Activated naive CD8-positive, alpha-beta T cell treated with anti-CD3 and anti-CD28 coated beads, Interleukin-2, amount 10 ng/mL, durations not matched to agents 7 days and 5 days (primary cell): ENCODE measurements at regions not wholly inside any gene's neighbourhood (a gene's known extent, or its start where the extent isn't known, plus 50 kb on each side); places are given as distances from the start of the nearest gene placed in this dataset.
A peak's percentile ranks its signal among the peaks of the same experiment; 100 is the strongest.

Experiments used
- ATAC-seq: fragments of 150-1000 bp; cut with Tn5 transposase; one replicate; pipeline ENCODE4 v1.10.0; 2021; ENCODE audit warnings: low read depth, moderate library complexity
- POLR2A ChIA-PET: fragments of 350-600 bp; sonication (Branson Sonifier 250); formaldehyde crosslinking; loops from one replicate; lab custom pipeline; 2021; ENCODE audit warnings: antibody characterized with exemption; lab: Charles Lee
- DNase-seq: peaks from one replicate; pipeline ENCODE4 v3.0.0; 2021
- H3K27ac Mint-ChIP-seq: one replicate; pipeline ENCODE4 v1.8.0; 2022; ENCODE audit warnings: mild to moderate bottlenecking, mixed read lengths
- H3K27me3 Mint-ChIP-seq: one replicate; pipeline ENCODE4 v1.8.0; 2022; ENCODE audit warnings: mild to moderate bottlenecking, moderate library complexity, mixed read lengths
- H3K36me3 Mint-ChIP-seq: one replicate; pipeline ENCODE4 v1.8.0; 2021; ENCODE audit warnings: mild to moderate bottlenecking, mixed read lengths
- H3K4me1 Mint-ChIP-seq: one replicate; pipeline ENCODE4 v1.8.0; 2021; ENCODE audit warnings: mixed read lengths
- H3K4me3 Mint-ChIP-seq: one replicate; pipeline ENCODE4 v1.8.0; 2022; ENCODE audit warnings: mild to moderate bottlenecking, moderate library complexity, mixed read lengths
- H3K9me3 Mint-ChIP-seq: one replicate; pipeline ENCODE4 v1.8.0; 2021; ENCODE audit warnings: mixed read lengths

- peaks cover 10% of the 10 kb centered on the region for H3K36me3 Mint-ChIP-seq
These were observed 121.7 kb downstream of the MIAT start for GRCh38 chr22:26779108-26779507.

GRCh38 chr22:26779929-26780328 is 122.5 kb downstream of the MIAT start:
- Mint-ChIP-seq H3K4me3 (no peak overlapping the region), H3K36me3 (peaks cover 10% of the 10 kb centered on the region), H3K27ac (no peak overlapping the region), H3K27me3 (no peaks in the 10 kb centered on the region), H3K4me1 (peaks cover under 1% of the 10 kb centered on the region), H3K9me3 (peaks cover 3% of the 10 kb centered on the region)
- ATAC-seq (no peak), DNase-seq (no peak)
- POLR2A ChIA-PET: no interaction called here

More at GRCh38 chr22:26779108-26779507, 121.7 kb downstream of the MIAT start:
- Mint-ChIP-seq H3K9me3 (peaks cover 3% of the 10 kb centered on the region), H3K27me3 (no peaks in the 10 kb centered on the region), H3K4me1 (no peaks in the 10 kb centered on the region), H3K4me3 (no peak overlapping the region), H3K27ac (no peak overlapping the region)
- DNase-seq (no peak), ATAC-seq (no peak)
- POLR2A ChIA-PET: no interaction called here

GRCh38 chr22:26780521-26780920 is 123.1 kb downstream of the MIAT start:
- Mint-ChIP-seq H3K4me1 (peaks cover 6% of the 10 kb centered on the region), H3K9me3 (peaks cover 3% of the 10 kb centered on the region), H3K4me3 (no peak overlapping the region), H3K27ac (no peak overlapping the region), H3K36me3 (peaks cover 10% of the 10 kb centered on the region), H3K27me3 (no peaks in the 10 kb centered on the region)
- POLR2A ChIA-PET: no interaction called here
- DNase-seq (no peak), ATAC-seq (no peak)

- H3K27ac Mint-ChIP-seq: no peak overlapping the region
- H3K27me3 Mint-ChIP-seq: no peaks in the 10 kb centered on the region
- POLR2A ChIA-PET: no interaction called here
These were observed 123.7 kb downstream of the MIAT start for GRCh38 chr22:26781062-26781461.

GRCh38 chr22:26781596-26781995 is 124.2 kb downstream of the MIAT start:
- H3K4me3 Mint-ChIP-seq: no peak overlapping the region
- peaks cover 17% of the 10 kb centered on the region for H3K4me1 Mint-ChIP-seq
- no peaks in the 10 kb centered on the region for H3K27me3 Mint-ChIP-seq
- ATAC-seq (no peak), DNase-seq (no peak)
- H3K36me3 Mint-ChIP-seq: peaks cover 10% of the 10 kb centered on the region
- H3K9me3 Mint-ChIP-seq: peaks cover 3% of the 10 kb centered on the region
- no peak overlapping the region for H3K27ac Mint-ChIP-seq
- POLR2A ChIA-PET: no interaction called here

More at GRCh38 chr22:26781062-26781461, 123.7 kb downstream of the MIAT start:
- Mint-ChIP-seq H3K9me3 (peaks cover 3% of the 10 kb centered on the region), H3K4me1 (peaks cover 11% of the 10 kb centered on the region), H3K36me3 (peaks cover 10% of the 10 kb centered on the region), H3K4me3 (no peak overlapping the region)
- DNase-seq: no peak
- ATAC-seq: no peak

GRCh38 chr22:26783885-26784284 is 126.5 kb downstream of the MIAT start:
- peaks cover 10% of the 10 kb centered on the region for H3K36me3 Mint-ChIP-seq
- H3K9me3 Mint-ChIP-seq: peaks cover 3% of the 10 kb centered on the region
- H3K27ac Mint-ChIP-seq: no peak overlapping the region
- no peak overlapping the region for H3K4me3 Mint-ChIP-seq
- H3K4me1 Mint-ChIP-seq: peaks cover 22% of the 10 kb centered on the region
- POLR2A ChIA-PET: no interaction called here
- no peak for ATAC-seq
- no peaks in the 10 kb centered on the region for H3K27me3 Mint-ChIP-seq
- no peak for DNase-seq

- H3K4me3 Mint-ChIP-seq: no peak overlapping the region
- peaks cover 5% of the 10 kb centered on the region for H3K36me3 Mint-ChIP-seq
- ATAC-seq (no peak), DNase-seq (no peak)
- peaks cover 22% of the 10 kb centered on the region for H3K4me1 Mint-ChIP-seq
- H3K27me3 Mint-ChIP-seq: no peaks in the 10 kb centered on the region
- no peak overlapping the region for H3K27ac Mint-ChIP-seq
- POLR2A ChIA-PET: no interaction called here
- H3K9me3 Mint-ChIP-seq: peaks cover under 1% of the 10 kb centered on the region
These were observed 127.4 kb downstream of the MIAT start for GRCh38 chr22:26784772-26785171.

- Mint-ChIP-seq H3K27ac (no peak overlapping the region), H3K27me3 (no peaks in the 10 kb centered on the region), H3K4me1 (peaks cover 31% of the 10 kb centered on the region), H3K9me3 (no peaks in the 10 kb centered on the region), H3K36me3 (peaks cover 2% of the 10 kb centered on the region), H3K4me3 (peak overlapping the region; percentile 10)
- DNase-seq (no peak), ATAC-seq (peak; percentile 36)
- POLR2A ChIA-PET: no interaction called here
These were observed 128.5 kb downstream of the MIAT start for GRCh38 chr22:26785932-26786331.

- ATAC-seq: no peak
- no peak overlapping the region for H3K27ac Mint-ChIP-seq
- no peaks in the 10 kb centered on the region for H3K27me3 Mint-ChIP-seq
- no peaks in the 10 kb centered on the region for H3K36me3 Mint-ChIP-seq
- no peak for DNase-seq
- no peaks in the 10 kb centered on the region for H3K9me3 Mint-ChIP-seq
- POLR2A ChIA-PET: no interaction called here
- H3K4me1 Mint-ChIP-seq: peaks cover 31% of the 10 kb centered on the region
- H3K4me3 Mint-ChIP-seq: peak overlapping the region; percentile 10
These were observed 129.0 kb downstream of the MIAT start for GRCh38 chr22:26786398-26786797.

- peaks cover 31% of the 10 kb centered on the region for H3K4me1 Mint-ChIP-seq
These were observed 132.6 kb downstream of the MIAT start for GRCh38 chr22:26789951-26790350.

GRCh38 chr22:26792522-26792921 is 135.1 kb downstream of the MIAT start:
- Mint-ChIP-seq H3K27me3 (no peaks in the 10 kb centered on the region), H3K36me3 (no peaks in the 10 kb centered on the region), H3K4me1 (peaks cover 9% of the 10 kb centered on the region), H3K4me3 (no peak overlapping the region), H3K9me3 (no peaks in the 10 kb centered on the region), H3K27ac (no peak overlapping the region)
- no peak for ATAC-seq
- POLR2A ChIA-PET: interaction anchor here (0.6 kb wide), 1 partner anchor 41 kb away, joined by 4 read pairs; no protein-coding TSS in a partner anchor
- DNase-seq: no peak

More at GRCh38 chr22:26789951-26790350, 132.6 kb downstream of the MIAT start:
- H3K27me3 Mint-ChIP-seq: no peaks in the 10 kb centered on the region
- H3K27ac Mint-ChIP-seq: no peak overlapping the region
- DNase-seq: no peak
- ATAC-seq: no peak
- H3K36me3 Mint-ChIP-seq: no peaks in the 10 kb centered on the region
- H3K9me3 Mint-ChIP-seq: no peaks in the 10 kb centered on the region
- POLR2A ChIA-PET: no interaction called here
- no peak overlapping the region for H3K4me3 Mint-ChIP-seq

- POLR2A ChIA-PET: no interaction called here
- peaks cover 1% of the 10 kb centered on the region for H3K4me1 Mint-ChIP-seq
- no peak for ATAC-seq
- H3K27ac Mint-ChIP-seq: no peak overlapping the region
- H3K27me3 Mint-ChIP-seq: no peaks in the 10 kb centered on the region
- H3K36me3 Mint-ChIP-seq: no peaks in the 10 kb centered on the region
- H3K9me3 Mint-ChIP-seq: no peaks in the 10 kb centered on the region
- no peak overlapping the region for H3K4me3 Mint-ChIP-seq
- no peak for DNase-seq
These were observed 139.4 kb downstream of the MIAT start for GRCh38 chr22:26796785-26797184.

- no peak overlapping the region for H3K4me3 Mint-ChIP-seq
- H3K9me3 Mint-ChIP-seq: no peaks in the 10 kb centered on the region
- POLR2A ChIA-PET: no interaction called here
- H3K36me3 Mint-ChIP-seq: no peaks in the 10 kb centered on the region
- no peaks in the 10 kb centered on the region for H3K27me3 Mint-ChIP-seq
- no peaks in the 10 kb centered on the region for H3K4me1 Mint-ChIP-seq
- no peak for ATAC-seq
- no peak for DNase-seq
- H3K27ac Mint-ChIP-seq: no peak overlapping the region
These were observed 140.5 kb downstream of the MIAT start for GRCh38 chr22:26797910-26798309.

- H3K4me1 Mint-ChIP-seq: no peaks in the 10 kb centered on the region
- H3K36me3 Mint-ChIP-seq: no peaks in the 10 kb centered on the region
- no peaks in the 10 kb centered on the region for H3K27me3 Mint-ChIP-seq
- POLR2A ChIA-PET: interaction anchor here (0.6 kb wide), 1 partner anchor 1044 kb away, joined by 3 read pairs; no protein-coding TSS in a partner anchor
- DNase-seq (no peak), ATAC-seq (no peak)
- no peak overlapping the region for H3K4me3 Mint-ChIP-seq
- no peak overlapping the region for H3K27ac Mint-ChIP-seq
- no peaks in the 10 kb centered on the region for H3K9me3 Mint-ChIP-seq
These were observed 141.2 kb downstream of the MIAT start for GRCh38 chr22:26798462-26799065.
